Adrenal gland (tissue), 9 donors: ENCODE measurements at regions not wholly inside any gene's neighbourhood (a gene's known extent, or its start where the extent isn't known, plus 50 kb on each side); places are given as distances from the start of the nearest gene placed in this dataset.
"Not testable (repeated sequence)": the region's sequence is repeated elsewhere in the genome, so short reads cannot be mapped to it uniquely, and the experiment has no call there.

Source experiments
- DNase-seq, 7 donors: peaks; one replicate each; pipeline ENCODE4 v3.0.0-alpha.2; 2019 to 2020
- H3K27ac ChIP-seq, 5 donors: fragments of 200-600 bp; sonication (generic) in 4 of 5; 1 replicate in 3 of 5; 2 replicates in 2 of 5; pipeline versions ENCODE4 v1.5.1 to v1.8.0; 2016 to 2020; ENCODE audit warnings: mild to moderate bottlenecking in 1 of 5
- H3K27me3 ChIP-seq: fragments of 200-600 bp; 2 replicates; pipeline ENCODE4 v1.8.0; 2021
- H3K36me3 ChIP-seq, 2 donors: fragments of 200-600 bp; replicated peaks in 1 of 2; 1 replicate in 1 of 2; 2 replicates in 1 of 2; pipeline versions ENCODE4 v1.5.1 to v1.8.0; 2018 to 2022
- H3K4me1 ChIP-seq, 2 donors: fragments of 200-600 bp; replicated peaks in 1 of 2; 1 replicate in 1 of 2; 2 replicates in 1 of 2; pipeline versions ENCODE4 v1.5.1 to v1.8.0; 2018 to 2021
- H3K4me3 ChIP-seq, 4 donors: fragments of 200-600 bp; sonication (generic) in 3 of 4; one replicate each; pipeline ENCODE4 v1.5.1; 2016 to 2018
- H3K9me3 ChIP-seq, 3 donors: fragments of 200-600 bp; sonication (generic) in 1 of 3; replicated peaks in 1 of 3; 1 replicate in 2 of 3; 2 replicates in 1 of 3; pipeline versions ENCODE4 v1.5.1 to v1.8.0; 2016 to 2021
- POLR2A ChIP-seq, 2 donors: fragments of 450-650 bp; IDR thresholded peaks; one replicate each; pipeline ENCODE4 v1.6.1; 2017; ENCODE audit warnings: antibody characterized with exemption in 2 of 2, mild to moderate bottlenecking in 2 of 2, moderate library complexity in 1 of 2
- WGBS, 4 donors: extraction: QIAGEN DNeasy Blood & Tissue Kit in 2 of 4; methylation state at CpG; one replicate each; pipeline versions ENCODE4 v1.1.5 to v1.1.7; 2013 to 2017; 5-methylcytosine and 5-hydroxymethylcytosine counted together
- intact Hi-C, 2 donors: fragments of 100-400 bp; cut with DNase I; formaldehyde crosslinking; loops; one replicate each; pipeline versions ENCODE4 v1.14.1 to v1.15.0; 2022 to 2023
- TF ChIP-seq, protein P1 (sequence below), 6 experiments: fragments of 450-650 bp in 4 of 6; fragments of 200-600 bp in 2 of 6; sonication (generic) in 1 of 6; IDR thresholded peaks; 1 replicate in 5 of 6; 2 replicates in 1 of 6; pipeline versions ENCODE4 v1.5.1 to v1.8.0; 2016 to 2021; ENCODE audit warnings: antibody characterized with exemption in 6 of 6, mild to moderate bottlenecking in 2 of 6, moderate library complexity in 1 of 6
- donor health status: healthy with polysubstance abuse.
- donor health status: Bipolar disorder and iron deficiency.
- donor health status: DM: yes; HTN: yes; CAD: no.
- donor health status: DM: no; HTN: no; CAD: no.
- donor health status: DM: no; HTN: no; CAD: no.

DNA sequence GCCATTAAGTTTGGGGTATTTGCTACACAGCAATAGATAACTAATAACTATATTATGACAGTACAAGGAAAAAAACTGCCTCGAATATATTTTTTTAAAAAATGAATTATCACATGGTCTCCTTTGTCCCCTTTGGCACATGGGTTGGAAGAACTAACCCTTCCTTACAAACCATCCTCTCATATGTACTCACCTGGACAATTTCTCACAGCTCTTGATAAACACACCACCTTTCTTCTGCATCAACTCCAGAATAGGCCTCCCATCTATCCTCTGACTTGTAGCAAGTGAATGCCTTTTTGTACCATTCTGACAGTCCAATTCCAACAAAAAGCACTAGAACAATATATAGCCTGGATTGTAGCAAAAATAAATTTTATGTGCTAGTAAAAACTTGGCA is 78.7 kb upstream of the LARP1 start:
- no peaks in the 10 kb centered on the region for H3K4me1 ChIP-seq
- H3K27me3 ChIP-seq, result no peaks in the 10 kb centered on the region
- DNase-seq, result no peak
- no peak overlapping the region for H3K4me3 ChIP-seq
- intact Hi-C loops, result no loop called here
- H3K9me3 ChIP-seq, result no peaks in the 10 kb centered on the region
- H3K36me3 ChIP-seq, result no peaks in the 10 kb centered on the region
- H3K27ac ChIP-seq, result no peak overlapping the region
- WGBS, 4 donors, result 82 to 91% (median 87%) methylated on average over 1 of the region's 1 CpG
- no peak for TF ChIP-seq POLR2A (IDR thresholded peaks at IDR 0.05)
- TF ChIP-seq, protein P1, sequence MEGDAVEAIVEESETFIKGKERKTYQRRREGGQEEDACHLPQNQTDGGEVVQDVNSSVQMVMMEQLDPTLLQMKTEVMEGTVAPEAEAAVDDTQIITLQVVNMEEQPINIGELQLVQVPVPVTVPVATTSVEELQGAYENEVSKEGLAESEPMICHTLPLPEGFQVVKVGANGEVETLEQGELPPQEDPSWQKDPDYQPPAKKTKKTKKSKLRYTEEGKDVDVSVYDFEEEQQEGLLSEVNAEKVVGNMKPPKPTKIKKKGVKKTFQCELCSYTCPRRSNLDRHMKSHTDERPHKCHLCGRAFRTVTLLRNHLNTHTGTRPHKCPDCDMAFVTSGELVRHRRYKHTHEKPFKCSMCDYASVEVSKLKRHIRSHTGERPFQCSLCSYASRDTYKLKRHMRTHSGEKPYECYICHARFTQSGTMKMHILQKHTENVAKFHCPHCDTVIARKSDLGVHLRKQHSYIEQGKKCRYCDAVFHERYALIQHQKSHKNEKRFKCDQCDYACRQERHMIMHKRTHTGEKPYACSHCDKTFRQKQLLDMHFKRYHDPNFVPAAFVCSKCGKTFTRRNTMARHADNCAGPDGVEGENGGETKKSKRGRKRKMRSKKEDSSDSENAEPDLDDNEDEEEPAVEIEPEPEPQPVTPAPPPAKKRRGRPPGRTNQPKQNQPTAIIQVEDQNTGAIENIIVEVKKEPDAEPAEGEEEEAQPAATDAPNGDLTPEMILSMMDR (IDR thresholded peaks at IDR 0.05), result no peak

DNA sequence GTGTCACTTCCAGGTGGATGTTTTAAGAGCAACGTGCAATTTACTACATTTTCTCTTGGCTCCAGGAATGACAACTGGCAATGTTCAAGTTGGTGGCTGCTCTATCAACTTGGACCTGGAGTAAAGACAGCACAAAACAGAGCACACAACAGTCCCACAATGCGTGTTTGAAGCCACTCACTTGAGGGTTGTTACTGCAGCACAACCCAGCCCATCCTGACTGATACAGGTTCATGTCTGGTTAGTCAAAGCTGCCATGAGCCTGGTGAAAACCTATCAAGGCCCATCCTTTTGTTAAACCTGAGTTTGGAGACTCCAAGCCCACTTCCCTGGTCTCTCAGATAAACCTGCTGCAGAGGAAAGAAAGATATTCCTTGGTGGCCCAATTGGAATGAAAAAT is 81.1 kb upstream of the LARP1 start:
- no peaks in the 10 kb centered on the region for H3K27me3 ChIP-seq
- intact Hi-C loops, result no loop called here
- WGBS, 4 donors, result 77 to 96% (median 90%) methylated on average over 2 of the region's 2 CpGs
- TF ChIP-seq POLR2A (IDR thresholded peaks at IDR 0.05), result no peak
- TF ChIP-seq, protein P1 (IDR thresholded peaks at IDR 0.05), result no peak
- no peak for DNase-seq
- no peak overlapping the region for H3K4me3 ChIP-seq
- no peaks in the 10 kb centered on the region for H3K9me3 ChIP-seq
- no peaks in the 10 kb centered on the region for H3K4me1 ChIP-seq
- no peak overlapping the region for H3K27ac ChIP-seq
- no peaks in the 10 kb centered on the region for H3K36me3 ChIP-seq

DNA sequence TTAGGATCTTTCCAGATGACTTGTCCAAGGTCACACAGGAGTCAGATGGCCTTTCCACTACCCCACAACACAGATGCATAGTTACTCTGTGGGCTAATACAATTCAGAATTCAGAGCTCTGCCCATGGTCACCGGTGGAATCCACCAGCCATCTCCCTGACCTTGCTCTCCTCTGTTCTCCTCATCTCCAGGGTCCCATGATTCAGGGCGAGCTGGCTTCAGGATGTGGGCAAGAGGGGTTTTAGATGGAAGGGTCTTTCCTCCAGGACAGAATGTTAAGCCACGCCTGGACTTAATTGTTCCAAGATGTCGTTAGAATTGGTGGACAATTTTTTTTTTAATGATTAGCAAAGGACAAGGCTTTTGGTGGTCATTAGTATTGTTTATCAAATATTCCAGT is 81.7 kb upstream of the LARP1 start:
- WGBS, 4 donors, result 61 to 72% (median 68%) methylated on average over 4 of the region's 4 CpGs
- no peaks in the 10 kb centered on the region for H3K27me3 ChIP-seq

DNA sequence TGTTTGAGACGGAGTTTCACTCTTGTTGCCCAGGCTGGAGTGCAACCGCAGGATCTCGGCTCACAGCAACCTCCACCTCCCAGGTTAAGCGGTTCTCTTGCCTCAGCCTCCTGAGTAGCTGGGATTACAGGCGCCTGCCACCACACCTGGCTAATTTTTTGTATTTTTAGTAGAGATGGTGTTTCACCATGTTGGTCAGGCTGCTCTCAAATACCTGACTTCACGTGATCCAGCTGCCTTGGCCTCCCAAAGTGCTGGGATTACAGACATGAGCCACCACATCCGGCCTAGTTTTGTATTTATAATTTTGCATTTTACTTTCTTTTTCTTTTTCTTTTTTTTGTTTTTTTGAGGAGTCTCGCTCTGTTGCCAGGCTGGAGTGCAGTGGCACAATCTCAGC is 85.3 kb upstream of the LARP1 start:
- H3K36me3 ChIP-seq, H3K27ac ChIP-seq, H3K4me3 ChIP-seq, DNase-seq, H3K9me3 ChIP-seq, H3K4me1 ChIP-seq, intact Hi-C loops, H3K27me3 ChIP-seq: not testable (repeated sequence)
- 90 to 95% (median 94%) methylated on average over 8 of the region's 8 CpGs for whole genome bisulfite sequencing, 4 donors

More for the DNA sequence above, 81.7 kb upstream of the LARP1 start:
- Histone ChIP-seq H3K4me1 (no peaks in the 10 kb centered on the region), H3K9me3 (no peaks in the 10 kb centered on the region), H3K36me3 (no peaks in the 10 kb centered on the region), H3K4me3 (no peak overlapping the region), H3K27ac (no peak overlapping the region)
- intact Hi-C loops, result no loop called here
- DNase-seq, result no peak
- TF ChIP-seq, protein P1 (IDR thresholded peaks at IDR 0.05), result no peak

DNA sequence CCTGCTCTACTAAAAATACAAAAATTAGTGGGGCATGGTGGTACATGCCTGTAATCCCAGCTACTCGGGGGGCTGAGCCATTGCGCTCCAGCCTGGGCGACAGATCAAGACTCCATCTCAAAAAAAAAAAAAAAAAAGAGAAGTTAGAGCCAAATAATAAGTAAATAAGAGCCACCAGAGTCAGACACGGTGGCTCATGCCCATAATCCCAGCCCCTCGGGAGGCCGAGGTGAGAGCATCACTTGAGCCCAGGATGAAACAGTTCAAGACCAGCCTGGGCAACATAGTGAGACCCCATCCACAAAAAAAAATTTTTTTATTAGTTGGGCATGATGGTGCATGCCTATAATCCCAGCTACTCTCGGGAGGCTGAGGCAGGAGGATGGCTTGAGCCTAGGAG is 85.8 kb upstream of the LARP1 start:
- H3K4me3 ChIP-seq, result no peak overlapping the region
- H3K36me3 ChIP-seq, result no peaks in the 10 kb centered on the region
- TF ChIP-seq POLR2A (IDR thresholded peaks at IDR 0.05), result no peak
- TF ChIP-seq, protein P1 (IDR thresholded peaks at IDR 0.05), result no peak
- no peak overlapping the region for H3K27ac ChIP-seq
- WGBS, 4 donors, result 89 to 97% (median 95%) methylated on average over 7 of the region's 7 CpGs
- no peak for DNase-seq
- peaks cover 0 to 6% (median 0%) of the 10 kb centered on the region in 3 donors for H3K9me3 ChIP-seq
- intact Hi-C loops, result no loop called here
- H3K4me1 ChIP-seq, result no peaks in the 10 kb centered on the region
- H3K27me3 ChIP-seq, result no peaks in the 10 kb centered on the region
